CD4-positive, alpha-beta T cell treated with Interleukin-21 for 1 hour (primary cell): ENCODE measurements at regions not wholly inside any gene's neighbourhood (a gene's known extent, or its start where the extent isn't known, plus 50 kb on each side); places are given as distances from the start of the nearest gene placed in this dataset.

Experiments
- DNase-seq: peaks from one replicate; pipeline ENCODE4 v3.0.0-alpha.2; 2020

DNA sequence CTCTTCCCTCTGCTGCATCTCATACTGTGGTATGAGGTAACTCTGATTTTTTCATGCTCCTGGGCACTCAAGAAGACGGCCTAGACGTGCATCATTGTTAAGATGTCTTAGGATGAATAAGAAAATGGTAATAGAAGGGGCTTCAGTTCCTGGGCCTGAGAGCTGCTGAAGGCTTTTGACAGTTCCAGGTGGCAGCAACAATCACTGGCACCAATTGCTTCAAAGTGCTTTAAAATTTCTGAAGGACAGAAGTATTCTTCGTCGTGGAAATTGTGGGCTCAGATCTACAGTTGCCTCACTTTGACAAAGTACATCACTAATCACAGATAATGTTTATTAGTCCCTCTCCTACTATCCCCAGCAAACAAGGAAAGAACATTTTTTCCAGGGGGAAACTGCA lies 536.6 kb upstream of the CAMK1G start:
- no peak for DNase-seq

GRCh38 chr1:209048941-209049669 lies 534.4 kb upstream of the CAMK1G start:
- no peak for DNase-seq

DNA sequence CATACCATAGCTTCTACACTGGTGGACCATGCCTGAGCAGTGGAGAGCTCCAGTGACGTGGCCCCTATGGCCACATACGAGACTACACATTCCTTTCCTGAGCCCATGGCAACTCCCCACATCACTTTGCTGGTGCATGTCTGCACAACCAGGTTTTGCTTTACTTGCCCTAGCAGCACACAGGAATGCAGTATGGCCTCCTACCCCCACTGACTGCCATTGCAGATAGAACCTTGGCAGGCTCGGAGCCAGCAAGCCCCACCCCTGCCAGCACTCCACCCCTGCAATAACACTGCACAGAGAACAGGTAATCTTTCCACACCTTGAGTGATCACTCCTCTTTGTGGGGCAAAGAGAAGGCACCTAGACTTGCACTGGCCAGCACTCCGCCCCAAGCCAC lies 531.9 kb upstream of the CAMK1G start:
- no peak for DNase-seq

GRCh38 chr1:209053587-209053986 lies 529.9 kb upstream of the CAMK1G start:
- no peak for DNase-seq

DNA sequence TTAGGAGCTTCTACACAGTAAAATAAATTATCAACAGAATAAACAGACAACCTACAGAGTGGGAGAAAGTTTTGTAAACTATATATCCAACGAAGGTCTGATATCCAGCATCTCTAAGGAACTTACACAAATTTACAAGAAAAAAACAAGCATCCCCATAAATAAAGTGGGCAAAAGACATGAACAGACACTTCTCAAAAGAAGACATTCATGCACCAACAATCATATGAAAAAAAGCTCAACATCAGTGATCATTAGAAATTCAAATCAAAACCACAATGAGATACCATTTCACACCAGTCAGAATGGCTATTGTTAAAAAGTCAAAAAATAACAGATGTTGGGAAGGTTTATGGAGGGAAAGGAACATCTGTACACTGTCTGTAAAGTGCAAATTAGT lies 526.4 kb upstream of the CAMK1G start:
- DNase-seq = no peak

DNA sequence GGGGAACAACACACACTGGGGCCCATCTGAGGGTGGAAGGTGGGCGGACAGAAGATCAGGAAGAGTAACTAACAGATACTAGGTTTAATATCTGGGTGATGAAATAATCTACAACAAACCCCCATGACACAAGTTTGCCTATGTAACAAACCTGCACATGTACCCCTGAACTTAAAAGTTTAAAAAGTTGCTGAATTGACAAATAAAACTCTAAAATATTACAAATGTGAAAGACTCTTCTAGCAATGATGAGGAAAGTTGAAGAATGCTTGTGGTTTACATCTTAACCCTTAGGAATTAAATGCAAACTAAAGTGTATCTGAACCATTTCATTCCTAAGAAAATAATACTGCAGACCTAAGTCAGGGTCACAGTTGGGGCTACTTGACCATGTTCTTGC lies 525.6 kb upstream of the CAMK1G start:
- no peak for DNase-seq

- DNase-seq = no peak
Measured at GRCh38 chr1:209059376-209059775, 524.1 kb upstream of the CAMK1G start.

- no peak for DNase-seq
Measured at GRCh38 chr1:209059981-209060380, 523.5 kb upstream of the CAMK1G start.

DNA sequence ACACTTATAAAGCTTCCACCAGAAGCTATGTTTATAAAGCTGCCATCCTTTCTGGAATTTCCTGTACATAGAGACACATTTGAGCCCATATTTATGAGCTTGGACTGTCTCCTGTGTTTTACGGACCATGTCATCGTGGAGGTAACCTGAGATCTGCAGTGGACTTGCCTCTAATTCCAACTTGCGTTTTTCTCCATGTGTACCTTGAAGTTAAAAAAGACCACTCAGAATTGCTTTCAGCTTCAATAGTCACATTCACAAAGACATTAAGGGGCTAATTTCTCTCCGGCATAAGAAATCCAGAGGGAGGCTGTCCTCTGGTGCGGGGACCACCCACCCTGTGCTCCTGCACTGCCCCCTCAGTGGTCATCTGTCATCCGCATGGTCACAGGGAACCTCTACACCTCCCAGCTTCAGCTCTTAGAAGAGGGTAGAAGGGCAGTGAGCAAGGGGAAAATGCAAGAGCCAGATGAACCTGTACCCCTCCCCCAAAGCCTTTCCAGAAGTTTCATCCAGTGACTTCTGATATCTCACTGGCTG lies 521.4 kb upstream of the CAMK1G start:
- no peak for DNase-seq

DNA sequence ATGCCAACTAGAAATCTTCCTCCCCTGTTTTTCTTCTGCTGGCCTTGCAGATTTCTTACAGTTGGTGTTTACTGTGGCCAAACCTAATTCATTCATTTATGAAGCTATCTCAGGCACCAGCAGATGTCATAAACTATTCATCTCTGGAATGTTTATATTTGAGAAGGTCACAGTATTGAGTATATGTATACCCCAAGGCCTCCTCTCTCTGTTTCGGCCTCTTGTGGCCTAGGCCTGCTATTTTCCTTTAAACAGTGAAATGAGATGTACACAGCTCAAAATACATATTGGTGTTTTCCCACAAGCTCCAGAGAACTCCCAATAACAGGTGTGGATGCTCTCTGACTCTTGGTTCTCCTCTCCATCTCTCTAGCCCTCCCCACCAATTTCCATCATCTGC lies 520.7 kb upstream of the CAMK1G start:
- DNase-seq = no peak

DNA sequence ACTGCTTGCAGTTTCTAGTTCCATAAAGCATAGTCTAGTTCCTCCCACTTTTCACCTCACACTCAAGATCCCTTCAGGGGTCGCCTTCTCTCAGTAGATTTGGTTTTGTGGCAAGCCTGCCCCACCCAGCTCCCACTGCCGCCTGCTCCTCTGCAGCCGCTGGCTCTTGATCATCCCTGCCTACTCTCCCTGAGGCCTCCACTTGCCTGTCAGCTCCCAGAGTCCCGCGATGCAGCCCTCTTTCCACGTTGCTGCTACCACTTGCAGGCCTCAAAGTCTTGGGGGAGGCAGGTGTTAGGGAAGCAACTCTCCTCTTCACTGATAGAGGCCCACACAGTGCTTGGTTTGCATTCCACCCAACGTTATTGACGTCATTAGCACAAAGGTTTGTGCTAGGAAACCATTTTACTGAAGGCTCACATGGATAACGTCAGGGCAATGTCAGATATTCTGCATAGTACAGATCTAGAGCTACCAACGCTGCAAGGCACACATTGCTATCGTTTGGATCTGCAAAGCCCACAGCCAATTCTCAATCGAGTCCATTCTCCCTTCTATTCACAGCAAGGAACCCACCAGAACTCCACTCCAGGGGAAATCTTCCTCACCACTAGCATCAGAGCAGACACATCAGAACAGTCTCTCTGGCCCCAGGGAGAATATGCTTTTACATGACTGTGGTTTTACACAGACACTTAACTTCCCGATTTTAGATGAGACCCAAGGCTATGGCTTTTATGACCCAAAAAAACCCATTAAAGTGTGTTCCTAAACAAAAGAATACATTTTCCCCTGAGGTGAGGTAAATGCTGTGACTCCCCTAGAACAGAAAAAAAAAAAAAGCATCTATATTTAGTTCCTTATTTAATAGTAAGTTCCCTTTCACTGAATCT lies 519.5 kb upstream of the CAMK1G start:
- no peak for DNase-seq

- DNase-seq = no peak
Measured at GRCh38 chr1:209064850-209065706, 518.4 kb upstream of the CAMK1G start.

DNA sequence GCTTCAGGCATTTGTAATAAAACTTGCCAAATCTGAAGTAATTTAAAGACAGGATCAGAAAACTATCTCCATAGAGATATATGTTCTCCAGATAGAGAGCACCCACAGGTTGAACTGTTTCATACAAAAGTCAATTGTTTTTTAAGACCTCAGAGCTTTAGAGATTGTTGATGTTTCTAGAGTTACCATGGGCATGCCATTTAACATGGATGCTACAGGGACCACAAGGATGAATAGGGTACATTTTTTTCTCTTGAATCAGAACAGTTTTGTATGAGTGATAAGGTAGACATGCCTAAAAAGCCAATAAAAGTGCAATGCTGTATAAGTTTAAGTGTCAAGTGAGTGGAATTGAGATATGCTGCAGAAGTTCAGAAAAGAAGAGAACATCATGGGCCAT lies 511.0 kb upstream of the CAMK1G start:
- DNase-seq = no peak

DNA sequence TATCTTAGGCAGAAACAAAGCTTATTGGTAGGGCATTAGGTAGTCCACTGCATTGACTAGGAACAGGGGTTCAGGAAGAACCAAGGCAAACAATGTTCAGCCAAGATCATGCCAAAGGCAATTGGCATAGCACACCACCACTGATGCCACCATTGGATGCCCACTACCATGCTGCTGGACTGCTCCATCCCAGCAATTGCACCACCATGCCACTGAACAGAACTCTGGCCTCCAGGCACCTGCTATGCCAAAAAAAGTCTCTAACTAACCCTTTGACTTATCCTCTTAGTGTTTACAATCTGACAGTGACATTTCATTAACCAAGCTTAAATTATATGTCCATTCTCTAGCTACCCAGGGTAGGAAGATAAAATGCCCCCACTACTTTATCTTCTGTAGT lies 509.6 kb upstream of the CAMK1G start:
- no peak for DNase-seq

DNA sequence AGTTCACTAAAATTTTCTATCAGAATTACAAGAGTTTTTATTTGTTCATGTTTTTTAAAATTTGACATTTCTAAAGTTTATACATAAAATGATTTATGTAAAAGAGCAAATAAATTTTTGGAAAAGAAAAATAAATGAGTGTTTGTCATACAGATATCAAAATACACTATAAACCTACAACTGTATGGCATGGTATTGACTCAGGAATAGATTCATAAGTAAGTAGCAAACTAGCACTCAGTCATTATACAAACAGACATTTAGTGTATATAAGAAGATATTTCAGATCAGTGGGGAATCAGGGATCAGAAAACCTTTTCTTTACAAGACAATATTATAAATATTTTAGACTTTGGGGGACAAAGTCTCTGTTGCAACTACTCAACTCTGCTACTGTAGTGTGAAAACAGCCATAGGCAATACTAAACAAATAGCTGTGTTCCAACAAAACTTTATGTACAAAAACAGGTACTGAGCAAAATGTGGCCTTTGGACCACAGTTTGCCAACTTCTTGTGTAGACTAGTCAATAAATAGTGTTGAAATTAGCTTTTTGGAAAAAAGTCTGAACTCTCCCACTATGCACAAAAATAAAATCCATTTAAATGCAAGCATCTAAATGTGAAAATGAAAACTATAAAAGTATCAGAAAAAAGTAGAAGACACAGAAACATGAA lies 508.8 kb upstream of the CAMK1G start:
- DNase-seq = no peak

- DNase-seq = no peak
Measured at GRCh38 chr1:209076688-209077087, 506.8 kb upstream of the CAMK1G start.

GRCh38 chr1:209080170-209080781 lies 503.2 kb upstream of the CAMK1G start:
- DNase-seq = no peak

DNA sequence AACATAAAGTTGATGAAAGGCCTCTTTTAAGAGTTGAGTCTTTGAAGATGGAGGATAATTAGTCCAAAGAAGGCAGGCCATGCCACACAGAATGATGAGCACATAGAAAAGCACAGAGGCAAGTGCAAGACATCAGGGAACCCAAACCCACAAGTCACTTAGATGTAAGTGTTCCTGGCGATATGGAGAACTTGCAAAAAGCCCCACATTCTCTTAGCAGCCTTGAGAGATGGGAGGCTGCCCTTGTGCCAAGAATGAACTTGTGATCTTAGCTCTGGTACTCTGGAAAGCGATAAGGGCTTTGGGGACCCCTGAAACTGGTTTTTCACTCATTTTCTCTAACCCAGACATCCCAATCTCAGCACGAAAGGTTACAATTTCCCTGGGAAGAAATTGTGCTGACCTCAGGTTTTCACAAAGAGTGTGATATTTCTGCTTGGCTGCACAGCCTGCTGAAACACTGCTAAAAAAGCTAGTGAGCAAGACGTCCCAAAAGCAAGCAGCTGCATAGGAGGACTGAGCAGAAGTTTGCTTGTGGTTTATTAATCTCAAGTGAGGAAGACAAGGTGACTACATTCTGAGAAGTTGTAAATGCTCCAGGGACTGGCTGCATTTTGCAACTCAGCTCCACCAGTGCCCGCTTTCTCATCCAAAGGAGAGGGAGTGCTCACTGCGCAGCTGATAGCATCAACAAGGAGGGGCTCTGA lies 496.9 kb upstream of the CAMK1G start:
- no peak for DNase-seq

- no peak for DNase-seq
Measured at GRCh38 chr1:209094384-209094783, 489.1 kb upstream of the CAMK1G start.

GRCh38 chr1:209095627-209096595 lies 487.6 kb upstream of the CAMK1G start:
- DNase-seq = no peak
